ENCODE measurements at regions not wholly inside any gene's neighbourhood (a gene's known extent, or its start where the extent isn't known, plus 50 kb on each side); places are given as distances from the start of the nearest gene placed in this dataset.

DNA sequence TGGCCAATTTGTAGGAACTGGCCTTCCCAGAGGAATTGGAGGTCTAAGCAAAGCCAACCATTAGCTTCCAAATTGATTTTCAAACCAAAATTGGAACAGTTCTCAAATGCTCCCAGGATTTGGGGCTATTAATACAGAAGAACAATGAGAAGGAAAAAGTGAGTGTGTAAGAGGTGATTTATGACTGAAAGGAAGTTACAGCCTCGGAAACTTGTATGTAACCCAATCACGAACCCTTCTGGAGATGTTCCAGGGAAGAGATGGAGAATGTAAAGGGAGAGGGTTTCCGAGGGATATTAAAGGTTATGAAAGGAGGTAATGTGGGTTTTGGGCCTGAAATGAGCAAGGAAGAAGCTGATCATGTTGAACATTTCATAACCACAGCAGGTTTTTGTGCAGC lies 93.2 kb upstream of the CXCL14 start:
- H3K9ac ChIP-seq (ENCODE audit: control insufficient read depth, insufficient read depth, low read length): no peak overlapping the region
- no peaks in the 10 kb centered on the region for H3K4me1 ChIP-seq (ENCODE audit: control insufficient read depth, insufficient read depth, low read length)
- in situ Hi-C loops (cut with MboI) (no loop called here), intact Hi-C loops (cut with micrococcal nuclease; ENCODE audit: unreplicated experiment) (no loop called here)
- CTCF ChIA-PET: no interaction called here
- RAD21 ChIA-PET (ENCODE audit: unreplicated experiment): no interaction called here
- H3K79me2 ChIP-seq (ENCODE audit: control insufficient read depth, insufficient read depth, low read length): no peaks in the 10 kb centered on the region
- no peaks in the 10 kb centered on the region for H3K27me3 ChIP-seq (replicated peaks in 1 of 2; ENCODE audit: control insufficient read depth in 2 of 2, insufficient read depth in 2 of 2, low read length in 1 of 2)
- SMC1A ChIA-PET (ENCODE audit: uncharacterized antibody, unreplicated experiment): interaction anchor here (0.7 to 1.3 kb wide), 3 partner anchors 9 to 317 kb away, joined by 3 read pairs; no protein-coding TSS in a partner anchor
- POLR2A ChIA-PET: no interaction called here
- WGBS (ENCODE audit: insufficient coverage, insufficient replicate concordance, low lambda C conversion rate, missing lambda C conversion rate): 3% methylated on average over 3 of the region's 3 CpGs
- no peak for ATAC-seq
- no peak for FAIRE-seq
- no peak for DNase-seq (ENCODE audit: low read depth, low spot score)
- no peaks in the 10 kb centered on the region for H3K9me3 ChIP-seq (replicated peaks; ENCODE audit: control insufficient read depth, insufficient read depth, low read length)
- no peak overlapping the region for H2AFZ ChIP-seq (ENCODE audit: control insufficient read depth, low read depth, low read length)
- H4K20me1 ChIP-seq (ENCODE audit: control insufficient read depth, insufficient read depth): no peaks in the 10 kb centered on the region
- H3K27ac ChIP-seq (ENCODE audit: control insufficient read depth, insufficient read depth): no peak overlapping the region
- H3K4me2 ChIP-seq (ENCODE audit: control insufficient read depth, insufficient read depth): no peak overlapping the region
- H3K36me3 ChIP-seq (ENCODE audit: control insufficient read depth in 2 of 2, insufficient read depth in 2 of 2, low read length in 1 of 2): no peaks in the 10 kb centered on the region
- no TSS peak for BruUV-seq (replicated peaks)
- TF ChIP-seq POU2F2 (IDR thresholded peaks at IDR 0.05; ENCODE audit: borderline replicate concordance, low read depth, low read length): no peak
- TF ChIP-seq, protein P1, sequence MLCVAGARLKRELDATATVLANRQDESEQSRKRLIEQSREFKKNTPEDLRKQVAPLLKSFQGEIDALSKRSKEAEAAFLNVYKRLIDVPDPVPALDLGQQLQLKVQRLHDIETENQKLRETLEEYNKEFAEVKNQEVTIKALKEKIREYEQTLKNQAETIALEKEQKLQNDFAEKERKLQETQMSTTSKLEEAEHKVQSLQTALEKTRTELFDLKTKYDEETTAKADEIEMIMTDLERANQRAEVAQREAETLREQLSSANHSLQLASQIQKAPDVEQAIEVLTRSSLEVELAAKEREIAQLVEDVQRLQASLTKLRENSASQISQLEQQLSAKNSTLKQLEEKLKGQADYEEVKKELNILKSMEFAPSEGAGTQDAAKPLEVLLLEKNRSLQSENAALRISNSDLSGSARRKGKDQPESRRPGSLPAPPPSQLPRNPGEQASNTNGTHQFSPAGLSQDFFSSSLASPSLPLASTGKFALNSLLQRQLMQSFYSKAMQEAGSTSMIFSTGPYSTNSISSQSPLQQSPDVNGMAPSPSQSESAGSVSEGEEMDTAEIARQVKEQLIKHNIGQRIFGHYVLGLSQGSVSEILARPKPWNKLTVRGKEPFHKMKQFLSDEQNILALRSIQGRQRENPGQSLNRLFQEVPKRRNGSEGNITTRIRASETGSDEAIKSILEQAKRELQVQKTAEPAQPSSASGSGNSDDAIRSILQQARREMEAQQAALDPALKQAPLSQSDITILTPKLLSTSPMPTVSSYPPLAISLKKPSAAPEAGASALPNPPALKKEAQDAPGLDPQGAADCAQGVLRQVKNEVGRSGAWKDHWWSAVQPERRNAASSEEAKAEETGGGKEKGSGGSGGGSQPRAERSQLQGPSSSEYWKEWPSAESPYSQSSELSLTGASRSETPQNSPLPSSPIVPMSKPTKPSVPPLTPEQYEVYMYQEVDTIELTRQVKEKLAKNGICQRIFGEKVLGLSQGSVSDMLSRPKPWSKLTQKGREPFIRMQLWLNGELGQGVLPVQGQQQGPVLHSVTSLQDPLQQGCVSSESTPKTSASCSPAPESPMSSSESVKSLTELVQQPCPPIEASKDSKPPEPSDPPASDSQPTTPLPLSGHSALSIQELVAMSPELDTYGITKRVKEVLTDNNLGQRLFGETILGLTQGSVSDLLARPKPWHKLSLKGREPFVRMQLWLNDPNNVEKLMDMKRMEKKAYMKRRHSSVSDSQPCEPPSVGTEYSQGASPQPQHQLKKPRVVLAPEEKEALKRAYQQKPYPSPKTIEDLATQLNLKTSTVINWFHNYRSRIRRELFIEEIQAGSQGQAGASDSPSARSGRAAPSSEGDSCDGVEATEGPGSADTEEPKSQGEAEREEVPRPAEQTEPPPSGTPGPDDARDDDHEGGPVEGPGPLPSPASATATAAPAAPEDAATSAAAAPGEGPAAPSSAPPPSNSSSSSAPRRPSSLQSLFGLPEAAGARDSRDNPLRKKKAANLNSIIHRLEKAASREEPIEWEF (IDR thresholded peaks at IDR 0.05; ENCODE audit: insufficient replicate concordance, low read depth, low read length): no peak
- TF ChIP-seq YBX1 (IDR thresholded peaks at IDR 0.05): no peak
- TF ChIP-seq NR2C1 (IDR thresholded peaks at IDR 0.05): no peak
- no peak for TF ChIP-seq KAT2A (conservative IDR thresholded peaks at IDR 0.05; ENCODE audit: control insufficient read depth, low read depth, low read length)
- no peak for TF ChIP-seq ATF7 (IDR thresholded peaks at IDR 0.05; ENCODE audit: low read depth)
- no peak for TF ChIP-seq MTA2 (IDR thresholded peaks at IDR 0.05; ENCODE audit: low read depth)
- TF ChIP-seq SMAD1 (IDR thresholded peaks at IDR 0.05; ENCODE audit: low read depth, partially characterized antibody): no peak
- no peak for TF ChIP-seq ZNF207 (IDR thresholded peaks at IDR 0.05; ENCODE audit: borderline replicate concordance)
- TF ChIP-seq FOXM1 (IDR thresholded peaks at IDR 0.05; ENCODE audit: low read depth, low read length): no peak
- TF ChIP-seq, protein P2, sequence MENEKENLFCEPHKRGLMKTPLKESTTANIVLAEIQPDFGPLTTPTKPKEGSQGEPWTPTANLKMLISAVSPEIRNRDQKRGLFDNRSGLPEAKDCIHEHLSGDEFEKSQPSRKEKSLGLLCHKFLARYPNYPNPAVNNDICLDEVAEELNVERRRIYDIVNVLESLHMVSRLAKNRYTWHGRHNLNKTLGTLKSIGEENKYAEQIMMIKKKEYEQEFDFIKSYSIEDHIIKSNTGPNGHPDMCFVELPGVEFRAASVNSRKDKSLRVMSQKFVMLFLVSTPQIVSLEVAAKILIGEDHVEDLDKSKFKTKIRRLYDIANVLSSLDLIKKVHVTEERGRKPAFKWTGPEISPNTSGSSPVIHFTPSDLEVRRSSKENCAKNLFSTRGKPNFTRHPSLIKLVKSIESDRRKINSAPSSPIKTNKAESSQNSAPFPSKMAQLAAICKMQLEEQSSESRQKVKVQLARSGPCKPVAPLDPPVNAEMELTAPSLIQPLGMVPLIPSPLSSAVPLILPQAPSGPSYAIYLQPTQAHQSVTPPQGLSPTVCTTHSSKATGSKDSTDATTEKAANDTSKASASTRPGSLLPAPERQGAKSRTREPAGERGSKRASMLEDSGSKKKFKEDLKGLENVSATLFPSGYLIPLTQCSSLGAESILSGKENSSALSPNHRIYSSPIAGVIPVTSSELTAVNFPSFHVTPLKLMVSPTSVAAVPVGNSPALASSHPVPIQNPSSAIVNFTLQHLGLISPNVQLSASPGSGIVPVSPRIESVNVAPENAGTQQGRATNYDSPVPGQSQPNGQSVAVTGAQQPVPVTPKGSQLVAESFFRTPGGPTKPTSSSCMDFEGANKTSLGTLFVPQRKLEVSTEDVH (IDR thresholded peaks at IDR 0.05; ENCODE audit: low read depth, partially characterized antibody): no peak
- H3K4me3 ChIP-seq: no peak overlapping the region

All from GM12878 (cell line).